Mucosa of descending colon (tissue), 3 donors: ENCODE measurements at regions not wholly inside any gene's neighbourhood (a gene's known extent, or its start where the extent isn't known, plus 50 kb on each side); places are given as distances from the start of the nearest gene placed in this dataset.

Source experiments
- ATAC-seq: fragments of 200-7000 bp; cut with Tn5 transposase; one replicate; pipeline ENCODE4 v1.9.1; 2020; ENCODE audit warnings: mild to moderate bottlenecking, moderate library complexity
- DNase-seq, 3 donors: peaks; one replicate each; pipeline ENCODE4 v3.0.0-alpha.2; 2020
- H3K36me3 ChIP-seq: fragments of 200-600 bp; one replicate; pipeline ENCODE4 v1.8.0; 2021; ENCODE audit warnings: low read depth, mild to moderate bottlenecking
- H3K4me1 ChIP-seq: fragments of 200-600 bp; one replicate; pipeline ENCODE4 v1.8.0; 2021; ENCODE audit warnings: low read depth, mild to moderate bottlenecking
- H3K4me3 ChIP-seq: fragments of 200-600 bp; one replicate; pipeline ENCODE4 v1.8.0; 2021; ENCODE audit warnings: mild to moderate bottlenecking
- H3K9me3 ChIP-seq: fragments of 200-600 bp; one replicate; pipeline ENCODE4 v1.8.0; 2021; ENCODE audit warnings: mild to moderate bottlenecking
- CTCF ChIP-seq: fragments of 200-600 bp; IDR thresholded peaks from one replicate; pipeline ENCODE4 v1.8.0; 2022; ENCODE audit warnings: antibody characterized with exemption, mild to moderate bottlenecking
- intact Hi-C, 2 donors: fragments of 100-400 bp; cut with DNase I in 1 of 2; cut with micrococcal nuclease in 1 of 2; formaldehyde crosslinking; loops; one replicate each; pipeline versions ENCODE4 v1.11.0 to v1.11.1; 2022; cut with DNase I, micrococcal nuclease
- donor health status: DM: no; HTN: no; CAD: no; lungs with moderate emphysema.
- donor health status: DM: no; HTN: no; CAD: no.
- donor health status: DM: no; HTN: yes; CAD: no.

GRCh38 chr6:145017516-145017915, 717.8 kb downstream of the EPM2A start:
- intact Hi-C loops = no loop called here
- TF ChIP-seq CTCF = no peak
- ATAC-seq = no peak
- DNase-seq = no peak
- no peaks in the 10 kb centered on the region for H3K36me3 ChIP-seq
- no peaks in the 10 kb centered on the region for H3K9me3 ChIP-seq
- no peaks in the 10 kb centered on the region for H3K4me1 ChIP-seq
- H3K4me3 ChIP-seq = no peak overlapping the region

- Histone ChIP-seq H3K36me3 (no peaks in the 10 kb centered on the region), H3K4me1 (no peaks in the 10 kb centered on the region), H3K4me3 (no peak overlapping the region), H3K9me3 (no peaks in the 10 kb centered on the region)
- DNase-seq (no peak), ATAC-seq (no peak)
- TF ChIP-seq CTCF = no peak
- intact Hi-C loops = no loop called here
Observed at GRCh38 chr6:145018027-145018426, 717.3 kb downstream of the EPM2A start.

- ATAC-seq (no peak), DNase-seq (no peak)
- Histone ChIP-seq H3K36me3 (no peaks in the 10 kb centered on the region), H3K9me3 (no peaks in the 10 kb centered on the region), H3K4me3 (no peak overlapping the region), H3K4me1 (no peaks in the 10 kb centered on the region)
- intact Hi-C loops = no loop called here
- TF ChIP-seq CTCF = no peak
Observed at GRCh38 chr6:145020114-145020513, 715.2 kb downstream of the EPM2A start.

- ATAC-seq (no peak), DNase-seq (no peak)
- Histone ChIP-seq H3K9me3 (no peaks in the 10 kb centered on the region), H3K36me3 (no peaks in the 10 kb centered on the region), H3K4me1 (no peaks in the 10 kb centered on the region), H3K4me3 (no peak overlapping the region)
- intact Hi-C loops = no loop called here
- TF ChIP-seq CTCF = no peak
Observed at GRCh38 chr6:145020543-145020942, 714.8 kb downstream of the EPM2A start.

- no peaks in the 10 kb centered on the region for H3K9me3 ChIP-seq
- DNase-seq (no peak), ATAC-seq (no peak)
- TF ChIP-seq CTCF = no peak
- no peaks in the 10 kb centered on the region for H3K36me3 ChIP-seq
- H3K4me1 ChIP-seq = no peaks in the 10 kb centered on the region
- H3K4me3 ChIP-seq = no peak overlapping the region
- intact Hi-C loops = no loop called here
Observed at GRCh38 chr6:145022199-145022796, 713.0 kb downstream of the EPM2A start.
